Liver (tissue), 3 donors: ENCODE measurements at regions not wholly inside any gene's neighbourhood (a gene's known extent, or its start where the extent isn't known, plus 50 kb on each side); places are given as distances from the start of the nearest gene placed in this dataset.

Experiments
- EGR1 ChIP-seq, 2 donors: IDR thresholded peaks; 2 replicates each; pipeline ENCODE4 v1.6.1; 2016 to 2018; ENCODE audit warnings: antibody characterized with exemption in 2 of 2, low read depth in 2 of 2
- GABPA ChIP-seq, 2 donors: IDR thresholded peaks in 1 of 2; conservative IDR thresholded peaks in 1 of 2; 2 replicates each; pipeline ENCODE4 v1.6.1; 2016; ENCODE audit warnings: antibody characterized with exemption in 2 of 2, mild to moderate bottlenecking in 1 of 2, moderate library complexity in 1 of 2
- HNF4A ChIP-seq, 2 donors: conservative IDR thresholded peaks; 2 replicates each; pipeline ENCODE4 v1.6.1; 2016; ENCODE audit warnings: antibody characterized with exemption in 2 of 2, mild to moderate bottlenecking in 2 of 2
- HNF4G ChIP-seq: IDR thresholded peaks from 2 replicates; pipeline ENCODE4 v1.6.1; 2016; ENCODE audit warnings: antibody characterized with exemption
- RAD21 ChIP-seq, 2 donors: IDR thresholded peaks; 2 replicates each; pipeline ENCODE4 v1.6.1; 2016; ENCODE audit warnings: antibody characterized with exemption in 2 of 2, mild to moderate bottlenecking in 2 of 2
- SP1 ChIP-seq: IDR thresholded peaks from 2 replicates; pipeline ENCODE4 v1.6.1; 2018; ENCODE audit warnings: antibody characterized with exemption, mild to moderate bottlenecking
- TAF1 ChIP-seq: conservative IDR thresholded peaks from 2 replicates; pipeline ENCODE4 v1.6.1; 2016; ENCODE audit warnings: antibody characterized with exemption, mild to moderate bottlenecking
- YY1 ChIP-seq: IDR thresholded peaks from 2 replicates; pipeline ENCODE4 v1.6.1; 2016; ENCODE audit warnings: antibody characterized with exemption, mild to moderate bottlenecking
- TF ChIP-seq, protein P1 (sequence below): fragments of 150-350 bp; IDR thresholded peaks from 2 replicates; pipeline ENCODE4 v1.5.1; 2017; ENCODE audit warnings: improper control_type of control experiment, low read depth, low read length; ENCODE audit not compliant: missing input control
- TF ChIP-seq, protein P2 (sequence below): IDR thresholded peaks from 2 replicates; pipeline ENCODE4 v1.6.1; 2016; ENCODE audit warnings: antibody characterized with exemption
- TF ChIP-seq, protein P3 (sequence below): IDR thresholded peaks from 2 replicates; pipeline ENCODE4 v1.6.1; 2016; ENCODE audit warnings: antibody characterized with exemption
- TF ChIP-seq, protein P4 (sequence below): IDR thresholded peaks from 2 replicates; pipeline ENCODE4 v1.6.1; 2016; ENCODE audit warnings: antibody characterized with exemption
- TF ChIP-seq, protein P5 (sequence below): IDR thresholded peaks from 2 replicates; pipeline ENCODE4 v1.6.1; 2016; ENCODE audit warnings: antibody characterized with exemption, mild to moderate bottlenecking
- donor health status: healthy.
- donor health status: healthy.

DNA sequence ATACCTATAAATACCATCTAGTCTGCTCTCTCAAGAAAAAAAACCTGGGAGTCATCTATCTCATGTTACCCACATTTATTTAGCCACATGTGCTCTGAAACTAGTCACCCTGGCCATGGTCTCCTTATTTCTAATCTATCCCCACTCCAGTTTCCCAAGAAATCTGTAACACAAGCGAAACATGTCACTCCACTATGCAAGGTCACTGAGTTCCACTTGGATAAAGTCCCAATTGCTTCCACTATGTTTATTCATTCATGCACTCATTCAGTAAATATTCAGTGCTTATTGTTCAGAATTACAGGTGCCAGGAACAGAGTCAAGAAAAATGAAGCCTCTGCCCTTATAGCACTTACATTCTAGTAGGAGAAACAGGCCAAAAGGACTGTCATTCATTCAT, 369.4 kb upstream of the CYRIA start:
- TF ChIP-seq TAF1 (no peak), RAD21 (IDR thresholded peaks at IDR 0.05) (no peak), EGR1 (IDR thresholded peaks at IDR 0.05; ENCODE audit: low read depth in 2 of 2) (no peak), GABPA (IDR thresholded peaks at IDR 0.05 in 1 of 2, conservative IDR thresholded peaks at IDR 0.05 in 1 of 2) (no peak), YY1 (no peak), SP1 (no peak), HNF4A (conservative IDR thresholded peaks at IDR 0.05) (peak in 1 of 2 donors; percentile 15), HNF4G (no peak)
- TF ChIP-seq, protein P1, sequence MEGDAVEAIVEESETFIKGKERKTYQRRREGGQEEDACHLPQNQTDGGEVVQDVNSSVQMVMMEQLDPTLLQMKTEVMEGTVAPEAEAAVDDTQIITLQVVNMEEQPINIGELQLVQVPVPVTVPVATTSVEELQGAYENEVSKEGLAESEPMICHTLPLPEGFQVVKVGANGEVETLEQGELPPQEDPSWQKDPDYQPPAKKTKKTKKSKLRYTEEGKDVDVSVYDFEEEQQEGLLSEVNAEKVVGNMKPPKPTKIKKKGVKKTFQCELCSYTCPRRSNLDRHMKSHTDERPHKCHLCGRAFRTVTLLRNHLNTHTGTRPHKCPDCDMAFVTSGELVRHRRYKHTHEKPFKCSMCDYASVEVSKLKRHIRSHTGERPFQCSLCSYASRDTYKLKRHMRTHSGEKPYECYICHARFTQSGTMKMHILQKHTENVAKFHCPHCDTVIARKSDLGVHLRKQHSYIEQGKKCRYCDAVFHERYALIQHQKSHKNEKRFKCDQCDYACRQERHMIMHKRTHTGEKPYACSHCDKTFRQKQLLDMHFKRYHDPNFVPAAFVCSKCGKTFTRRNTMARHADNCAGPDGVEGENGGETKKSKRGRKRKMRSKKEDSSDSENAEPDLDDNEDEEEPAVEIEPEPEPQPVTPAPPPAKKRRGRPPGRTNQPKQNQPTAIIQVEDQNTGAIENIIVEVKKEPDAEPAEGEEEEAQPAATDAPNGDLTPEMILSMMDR, result no peak
- TF ChIP-seq, protein P2, sequence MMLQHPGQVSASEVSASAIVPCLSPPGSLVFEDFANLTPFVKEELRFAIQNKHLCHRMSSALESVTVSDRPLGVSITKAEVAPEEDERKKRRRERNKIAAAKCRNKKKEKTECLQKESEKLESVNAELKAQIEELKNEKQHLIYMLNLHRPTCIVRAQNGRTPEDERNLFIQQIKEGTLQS, result no peak
- TF ChIP-seq, protein P3, sequence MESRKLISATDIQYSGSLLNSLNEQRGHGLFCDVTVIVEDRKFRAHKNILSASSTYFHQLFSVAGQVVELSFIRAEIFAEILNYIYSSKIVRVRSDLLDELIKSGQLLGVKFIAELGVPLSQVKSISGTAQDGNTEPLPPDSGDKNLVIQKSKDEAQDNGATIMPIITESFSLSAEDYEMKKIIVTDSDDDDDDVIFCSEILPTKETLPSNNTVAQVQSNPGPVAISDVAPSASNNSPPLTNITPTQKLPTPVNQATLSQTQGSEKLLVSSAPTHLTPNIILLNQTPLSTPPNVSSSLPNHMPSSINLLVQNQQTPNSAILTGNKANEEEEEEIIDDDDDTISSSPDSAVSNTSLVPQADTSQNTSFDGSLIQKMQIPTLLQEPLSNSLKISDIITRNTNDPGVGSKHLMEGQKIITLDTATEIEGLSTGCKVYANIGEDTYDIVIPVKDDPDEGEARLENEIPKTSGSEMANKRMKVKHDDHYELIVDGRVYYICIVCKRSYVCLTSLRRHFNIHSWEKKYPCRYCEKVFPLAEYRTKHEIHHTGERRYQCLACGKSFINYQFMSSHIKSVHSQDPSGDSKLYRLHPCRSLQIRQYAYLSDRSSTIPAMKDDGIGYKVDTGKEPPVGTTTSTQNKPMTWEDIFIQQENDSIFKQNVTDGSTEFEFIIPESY, result no peak
- TF ChIP-seq, protein P4, sequence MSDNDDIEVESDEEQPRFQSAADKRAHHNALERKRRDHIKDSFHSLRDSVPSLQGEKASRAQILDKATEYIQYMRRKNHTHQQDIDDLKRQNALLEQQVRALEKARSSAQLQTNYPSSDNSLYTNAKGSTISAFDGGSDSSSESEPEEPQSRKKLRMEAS, result no peak
- TF ChIP-seq, protein P5, sequence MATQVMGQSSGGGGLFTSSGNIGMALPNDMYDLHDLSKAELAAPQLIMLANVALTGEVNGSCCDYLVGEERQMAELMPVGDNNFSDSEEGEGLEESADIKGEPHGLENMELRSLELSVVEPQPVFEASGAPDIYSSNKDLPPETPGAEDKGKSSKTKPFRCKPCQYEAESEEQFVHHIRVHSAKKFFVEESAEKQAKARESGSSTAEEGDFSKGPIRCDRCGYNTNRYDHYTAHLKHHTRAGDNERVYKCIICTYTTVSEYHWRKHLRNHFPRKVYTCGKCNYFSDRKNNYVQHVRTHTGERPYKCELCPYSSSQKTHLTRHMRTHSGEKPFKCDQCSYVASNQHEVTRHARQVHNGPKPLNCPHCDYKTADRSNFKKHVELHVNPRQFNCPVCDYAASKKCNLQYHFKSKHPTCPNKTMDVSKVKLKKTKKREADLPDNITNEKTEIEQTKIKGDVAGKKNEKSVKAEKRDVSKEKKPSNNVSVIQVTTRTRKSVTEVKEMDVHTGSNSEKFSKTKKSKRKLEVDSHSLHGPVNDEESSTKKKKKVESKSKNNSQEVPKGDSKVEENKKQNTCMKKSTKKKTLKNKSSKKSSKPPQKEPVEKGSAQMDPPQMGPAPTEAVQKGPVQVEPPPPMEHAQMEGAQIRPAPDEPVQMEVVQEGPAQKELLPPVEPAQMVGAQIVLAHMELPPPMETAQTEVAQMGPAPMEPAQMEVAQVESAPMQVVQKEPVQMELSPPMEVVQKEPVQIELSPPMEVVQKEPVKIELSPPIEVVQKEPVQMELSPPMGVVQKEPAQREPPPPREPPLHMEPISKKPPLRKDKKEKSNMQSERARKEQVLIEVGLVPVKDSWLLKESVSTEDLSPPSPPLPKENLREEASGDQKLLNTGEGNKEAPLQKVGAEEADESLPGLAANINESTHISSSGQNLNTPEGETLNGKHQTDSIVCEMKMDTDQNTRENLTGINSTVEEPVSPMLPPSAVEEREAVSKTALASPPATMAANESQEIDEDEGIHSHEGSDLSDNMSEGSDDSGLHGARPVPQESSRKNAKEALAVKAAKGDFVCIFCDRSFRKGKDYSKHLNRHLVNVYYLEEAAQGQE, result no peak
